CD4-positive, CD25-positive, alpha-beta regulatory T cell (primary cell): ENCODE measurements at regions not wholly inside any gene's neighbourhood (a gene's known extent, or its start where the extent isn't known, plus 50 kb on each side); places are given as distances from the start of the nearest gene placed in this dataset.

Experiments
- ATAC-seq, 2 donors: fragments of 150-1000 bp; cut with Tn5 transposase; one replicate each; pipeline ENCODE4 v1.10.0; 2021; ENCODE audit warnings: low read depth in 2 of 2, moderate number of reproducible peaks in 2 of 2, moderate library complexity in 1 of 2
- DNase-seq, 3 donors: peaks; one replicate each; pipeline versions ENCODE4 v3.0.0 to v3.0.0-alpha.2; 2012 to 2022; ENCODE audit warnings: mixed read lengths in 1 of 3
- H3K27ac ChIP-seq: one replicate; pipeline ENCODE4 v1.7.0; 2013; ENCODE audit warnings: mild to moderate bottlenecking, low read length; ENCODE audit not compliant: insufficient read depth, poor library complexity, severe bottlenecking
- H3K27me3 ChIP-seq: one replicate; pipeline ENCODE4 v1.7.0; 2013; ENCODE audit warnings: low read length; ENCODE audit not compliant: control insufficient read depth, insufficient read depth
- H3K36me3 ChIP-seq: one replicate; pipeline ENCODE4 v1.7.0; 2013; ENCODE audit warnings: mild to moderate bottlenecking, low read length, moderate library complexity; ENCODE audit not compliant: control insufficient read depth, insufficient read depth
- H3K4me1 ChIP-seq: 2 replicates; pipeline ENCODE4 v1.7.0; 2013; ENCODE audit warnings: mild to moderate bottlenecking, low read length; ENCODE audit not compliant: insufficient read depth, control insufficient read depth, poor library complexity, severe bottlenecking
- H3K4me3 ChIP-seq: one replicate; pipeline ENCODE4 v1.7.0; 2013; ENCODE audit warnings: low read depth, mild to moderate bottlenecking, low read length, moderate library complexity
- H3K9me3 ChIP-seq, 2 experiments: 1 replicate in 1 of 2; 2 replicates in 1 of 2; pipeline ENCODE4 v1.7.0; 2013; ENCODE audit warnings: low read length in 2 of 2, mild to moderate bottlenecking in 1 of 2, moderate library complexity in 1 of 2; ENCODE audit not compliant: control insufficient read depth in 2 of 2
- H3K27ac Mint-ChIP-seq, 3 donors: one replicate each; pipeline ENCODE4 v1.8.0; 2020 to 2022; ENCODE audit warnings: mild to moderate bottlenecking in 3 of 3, mixed read lengths in 3 of 3, moderate library complexity in 2 of 3
- H3K27me3 Mint-ChIP-seq: one replicate; pipeline ENCODE4 v1.8.0; 2022; ENCODE audit warnings: mild to moderate bottlenecking, mixed read lengths
- H3K36me3 Mint-ChIP-seq: one replicate; pipeline ENCODE4 v1.8.0; 2020; ENCODE audit warnings: mixed read lengths
- H3K4me1 Mint-ChIP-seq, 4 donors: one replicate each; pipeline ENCODE4 v1.8.0; 2020 to 2022; ENCODE audit warnings: mixed read lengths in 4 of 4, mild to moderate bottlenecking in 1 of 4
- H3K4me3 Mint-ChIP-seq, 4 donors: one replicate each; pipeline ENCODE4 v1.8.0; 2020 to 2022; ENCODE audit warnings: mild to moderate bottlenecking in 4 of 4, mixed read lengths in 4 of 4, moderate library complexity in 3 of 4
- H3K9me3 Mint-ChIP-seq, 7 donors: one replicate each; pipeline ENCODE4 v1.8.0; 2020 to 2022; ENCODE audit warnings: mixed read lengths in 7 of 7, mild to moderate bottlenecking in 3 of 7, moderate library complexity in 2 of 7

DNA sequence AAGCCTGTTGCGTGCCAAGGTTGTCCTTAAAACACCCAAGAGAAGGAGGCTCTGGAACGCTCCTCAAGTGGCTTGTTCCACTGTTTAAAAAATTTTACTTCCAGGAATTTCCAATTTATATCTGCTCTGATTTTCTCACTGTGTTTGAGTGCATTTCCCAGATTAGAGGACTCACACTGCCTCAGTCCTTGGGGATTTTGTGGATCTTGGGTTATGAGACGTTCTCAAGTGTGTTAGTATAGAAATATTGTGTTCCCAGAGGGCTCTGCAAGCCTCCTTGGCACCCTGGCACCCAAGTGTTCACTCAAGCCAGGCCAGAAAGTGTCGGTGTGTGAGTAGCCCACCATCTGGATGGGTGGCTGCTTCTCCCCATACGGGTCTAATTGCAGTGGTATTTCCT is 192.2 kb downstream of the SNX10 start:
- Histone ChIP-seq H3K9me3 (no peaks in the 10 kb centered on the region), H3K27me3 (peaks cover 4% of the 10 kb centered on the region), H3K4me1 (no peaks in the 10 kb centered on the region), H3K4me3 (no peak overlapping the region), H3K36me3 (no peaks in the 10 kb centered on the region), H3K27ac (no peak overlapping the region)
- peaks cover 4% of the 10 kb centered on the region for H3K27me3 Mint-ChIP-seq
- ATAC-seq (no peak), DNase-seq (no peak)
- H3K27ac Mint-ChIP-seq, result no peak overlapping the region
- no peaks in the 10 kb centered on the region for H3K9me3 Mint-ChIP-seq
- no peaks in the 10 kb centered on the region for H3K36me3 Mint-ChIP-seq
- H3K4me1 Mint-ChIP-seq, result no peaks in the 10 kb centered on the region
- no peak overlapping the region for H3K4me3 Mint-ChIP-seq

DNA sequence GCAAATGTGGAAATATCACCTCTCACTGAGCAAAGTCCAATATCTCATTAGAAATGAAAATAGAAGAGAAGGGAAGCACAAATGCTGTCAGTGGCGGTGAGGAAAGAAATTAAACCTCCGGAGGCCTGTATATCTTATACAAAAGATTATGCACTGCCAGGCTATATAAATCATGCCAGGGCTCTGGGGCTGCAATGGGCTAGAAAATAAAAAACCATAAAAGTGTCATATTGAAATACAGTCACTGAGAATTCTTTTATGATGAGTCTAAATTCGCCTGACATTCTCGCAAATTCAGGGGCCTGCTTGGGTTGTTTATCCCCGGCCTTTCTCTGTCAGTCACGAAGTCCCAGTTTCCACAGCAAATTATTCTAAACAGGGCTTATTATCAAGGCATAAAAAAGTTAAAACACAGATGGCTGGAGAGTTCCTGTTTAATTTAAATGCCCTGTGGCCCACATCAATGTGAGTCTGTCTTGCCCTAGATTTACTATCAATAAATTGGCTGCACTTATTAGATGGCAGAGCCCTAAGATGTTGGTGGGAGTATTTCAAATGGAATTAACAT is 193.8 kb downstream of the SNX10 start:
- no peak overlapping the region for H3K27ac Mint-ChIP-seq
- Histone ChIP-seq H3K36me3 (no peaks in the 10 kb centered on the region), H3K4me3 (no peak overlapping the region), H3K4me1 (no peaks in the 10 kb centered on the region), H3K27me3 (no peaks in the 10 kb centered on the region), H3K9me3 (no peaks in the 10 kb centered on the region), H3K27ac (no peak overlapping the region)
- no peaks in the 10 kb centered on the region for H3K9me3 Mint-ChIP-seq
- ATAC-seq (no peak), DNase-seq (no peak)
- peaks cover 10% of the 10 kb centered on the region for H3K27me3 Mint-ChIP-seq
- no peaks in the 10 kb centered on the region for H3K36me3 Mint-ChIP-seq
- H3K4me3 Mint-ChIP-seq, result no peak overlapping the region
- H3K4me1 Mint-ChIP-seq, result no peaks in the 10 kb centered on the region

DNA sequence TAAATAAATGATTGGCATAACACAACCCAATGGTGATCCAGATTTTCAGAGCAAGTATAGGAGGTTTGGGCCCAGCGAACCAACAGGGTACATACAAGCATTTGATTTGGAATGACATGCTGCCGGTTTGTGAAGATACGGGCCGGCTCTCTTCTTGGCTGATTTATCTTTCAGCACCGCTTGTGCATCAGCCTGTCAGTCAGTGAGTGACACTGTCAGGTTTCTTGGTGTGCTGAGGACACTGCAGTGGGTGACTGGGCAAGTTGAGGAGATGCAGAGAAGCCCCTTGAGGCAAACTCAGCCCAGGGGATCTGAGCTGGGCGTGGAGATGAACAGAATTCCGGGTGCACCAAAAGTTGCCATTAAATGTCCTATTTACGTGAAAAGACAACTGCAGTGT is 194.5 kb downstream of the SNX10 start:
- ATAC-seq (no peak), DNase-seq (no peak)
- no peak overlapping the region for H3K4me3 Mint-ChIP-seq
- H3K27me3 Mint-ChIP-seq, result peaks cover 11% of the 10 kb centered on the region
- Histone ChIP-seq H3K9me3 (no peaks in the 10 kb centered on the region), H3K4me1 (no peaks in the 10 kb centered on the region), H3K4me3 (no peak overlapping the region), H3K27ac (no peak overlapping the region), H3K27me3 (no peaks in the 10 kb centered on the region), H3K36me3 (no peaks in the 10 kb centered on the region)
- no peaks in the 10 kb centered on the region for H3K4me1 Mint-ChIP-seq
- no peaks in the 10 kb centered on the region for H3K9me3 Mint-ChIP-seq
- H3K36me3 Mint-ChIP-seq, result no peaks in the 10 kb centered on the region
- H3K27ac Mint-ChIP-seq, result no peak overlapping the region

DNA sequence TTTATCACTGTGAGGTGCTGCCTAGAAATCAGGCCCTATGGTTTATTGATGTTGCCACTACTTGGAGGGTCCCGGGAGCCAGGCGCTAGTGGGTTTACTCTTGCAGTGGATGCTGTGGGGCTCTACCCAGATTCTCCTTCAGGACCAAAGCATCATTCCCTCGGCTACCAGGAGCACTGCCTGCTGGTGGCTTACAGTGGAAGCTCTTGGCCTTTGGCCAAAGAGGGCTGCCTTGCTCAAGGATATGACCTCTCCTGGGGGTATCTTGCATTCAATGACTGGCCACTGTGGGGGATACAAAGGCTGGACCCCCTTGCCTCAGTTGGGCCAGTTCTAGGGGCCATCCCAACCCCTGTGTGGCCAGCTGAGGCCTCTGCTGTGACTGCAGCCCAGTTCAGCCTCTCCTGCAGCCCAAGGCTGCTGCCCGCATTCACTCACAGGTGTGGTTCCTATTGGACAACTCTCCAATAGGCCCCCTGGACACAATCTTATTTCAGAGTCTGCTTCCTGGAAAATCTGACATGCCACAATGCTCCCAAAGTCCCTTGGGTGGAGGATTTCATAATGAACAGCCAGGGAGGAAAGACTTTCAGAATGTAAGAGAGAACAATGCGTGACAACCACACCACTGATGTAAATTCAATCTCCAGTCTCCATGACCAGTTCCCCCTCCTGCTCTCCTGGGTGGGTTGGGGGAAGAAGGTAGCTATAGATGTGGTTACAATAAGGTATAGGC is 196.3 kb downstream of the SNX10 start:
- Histone ChIP-seq H3K36me3 (no peaks in the 10 kb centered on the region), H3K4me1 (no peaks in the 10 kb centered on the region), H3K27ac (no peak overlapping the region), H3K4me3 (no peak overlapping the region), H3K9me3 (no peaks in the 10 kb centered on the region), H3K27me3 (no peaks in the 10 kb centered on the region)
- no peaks in the 10 kb centered on the region for H3K4me1 Mint-ChIP-seq
- no peak overlapping the region for H3K27ac Mint-ChIP-seq
- H3K27me3 Mint-ChIP-seq, result peaks cover 11% of the 10 kb centered on the region
- no peaks in the 10 kb centered on the region for H3K36me3 Mint-ChIP-seq
- no peaks in the 10 kb centered on the region for H3K9me3 Mint-ChIP-seq
- no peak overlapping the region for H3K4me3 Mint-ChIP-seq
- DNase-seq (no peak), ATAC-seq (no peak)

DNA sequence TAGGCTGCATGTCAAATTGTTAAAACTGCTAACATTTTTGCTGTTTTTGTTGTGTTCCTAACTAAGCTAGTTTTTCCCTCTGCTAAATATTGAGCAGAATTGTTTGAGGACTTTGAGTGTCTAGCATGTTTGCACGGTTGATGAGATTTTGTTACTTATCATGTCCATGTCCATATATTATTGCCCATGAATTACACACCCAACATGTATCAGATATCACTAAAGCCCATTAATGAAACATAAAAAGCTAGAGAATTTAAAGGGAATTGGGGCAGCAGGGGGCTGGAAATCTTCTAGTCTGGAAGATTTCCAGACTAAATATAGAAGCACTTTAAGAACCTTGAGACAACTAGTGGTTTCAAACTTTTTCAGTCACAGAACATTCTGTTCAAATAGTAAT is 197.7 kb downstream of the SNX10 start:
- Mint-ChIP-seq H3K4me3 (no peak overlapping the region), H3K9me3 (no peaks in the 10 kb centered on the region), H3K4me1 (no peaks in the 10 kb centered on the region), H3K27ac (no peak overlapping the region), H3K36me3 (no peaks in the 10 kb centered on the region), H3K27me3 (peaks cover 17% of the 10 kb centered on the region)
- Histone ChIP-seq H3K36me3 (no peaks in the 10 kb centered on the region), H3K27me3 (no peaks in the 10 kb centered on the region), H3K9me3 (no peaks in the 10 kb centered on the region), H3K4me1 (no peaks in the 10 kb centered on the region), H3K4me3 (no peak overlapping the region), H3K27ac (no peak overlapping the region)
- ATAC-seq, result no peak
- no peak for DNase-seq

DNA sequence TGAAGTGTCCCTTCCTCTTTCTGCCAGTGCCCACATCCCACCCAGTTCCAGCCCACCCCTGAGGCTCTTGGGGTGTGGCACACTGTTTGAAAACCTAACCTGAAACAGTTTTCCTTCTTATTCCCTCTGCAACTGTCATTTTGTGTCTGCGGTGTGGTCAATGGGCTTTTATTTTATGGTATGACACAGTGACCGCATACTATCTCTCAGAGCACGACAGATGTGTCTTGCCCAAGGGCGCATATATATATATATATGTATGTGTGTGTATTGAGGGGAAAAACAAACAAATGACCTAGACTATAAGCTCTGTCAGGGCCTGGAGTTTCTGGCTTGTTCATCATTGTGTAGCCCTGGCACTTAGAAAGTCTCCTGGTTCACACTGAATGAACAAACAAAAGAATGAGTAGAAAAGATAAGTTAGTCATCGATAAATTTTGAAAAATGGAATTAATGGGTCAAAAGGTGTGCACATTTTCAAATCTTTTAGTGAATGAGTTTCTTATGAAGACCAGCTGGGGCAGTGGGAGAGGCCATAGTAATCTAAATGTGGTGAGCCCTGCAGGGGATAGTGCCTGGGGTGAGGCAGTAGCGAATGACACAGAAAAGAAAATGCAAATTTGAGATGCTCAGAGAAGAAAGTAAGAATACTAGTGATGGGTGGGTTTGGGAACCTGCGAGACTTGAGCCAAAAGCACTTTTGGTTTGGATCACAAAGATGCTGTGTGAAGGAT is 198.4 kb downstream of the SNX10 start:
- no peaks in the 10 kb centered on the region for H3K9me3 ChIP-seq
- Mint-ChIP-seq H3K27me3 (peaks cover 20% of the 10 kb centered on the region), H3K4me1 (no peaks in the 10 kb centered on the region), H3K9me3 (no peaks in the 10 kb centered on the region), H3K36me3 (no peaks in the 10 kb centered on the region), H3K4me3 (no peak overlapping the region), H3K27ac (no peak overlapping the region)
- no peak for ATAC-seq
- H3K27me3 ChIP-seq, result no peaks in the 10 kb centered on the region
- H3K4me3 ChIP-seq, result no peak overlapping the region
- H3K4me1 ChIP-seq, result no peaks in the 10 kb centered on the region
- DNase-seq, result no peak
- no peaks in the 10 kb centered on the region for H3K36me3 ChIP-seq
- no peak overlapping the region for H3K27ac ChIP-seq

DNA sequence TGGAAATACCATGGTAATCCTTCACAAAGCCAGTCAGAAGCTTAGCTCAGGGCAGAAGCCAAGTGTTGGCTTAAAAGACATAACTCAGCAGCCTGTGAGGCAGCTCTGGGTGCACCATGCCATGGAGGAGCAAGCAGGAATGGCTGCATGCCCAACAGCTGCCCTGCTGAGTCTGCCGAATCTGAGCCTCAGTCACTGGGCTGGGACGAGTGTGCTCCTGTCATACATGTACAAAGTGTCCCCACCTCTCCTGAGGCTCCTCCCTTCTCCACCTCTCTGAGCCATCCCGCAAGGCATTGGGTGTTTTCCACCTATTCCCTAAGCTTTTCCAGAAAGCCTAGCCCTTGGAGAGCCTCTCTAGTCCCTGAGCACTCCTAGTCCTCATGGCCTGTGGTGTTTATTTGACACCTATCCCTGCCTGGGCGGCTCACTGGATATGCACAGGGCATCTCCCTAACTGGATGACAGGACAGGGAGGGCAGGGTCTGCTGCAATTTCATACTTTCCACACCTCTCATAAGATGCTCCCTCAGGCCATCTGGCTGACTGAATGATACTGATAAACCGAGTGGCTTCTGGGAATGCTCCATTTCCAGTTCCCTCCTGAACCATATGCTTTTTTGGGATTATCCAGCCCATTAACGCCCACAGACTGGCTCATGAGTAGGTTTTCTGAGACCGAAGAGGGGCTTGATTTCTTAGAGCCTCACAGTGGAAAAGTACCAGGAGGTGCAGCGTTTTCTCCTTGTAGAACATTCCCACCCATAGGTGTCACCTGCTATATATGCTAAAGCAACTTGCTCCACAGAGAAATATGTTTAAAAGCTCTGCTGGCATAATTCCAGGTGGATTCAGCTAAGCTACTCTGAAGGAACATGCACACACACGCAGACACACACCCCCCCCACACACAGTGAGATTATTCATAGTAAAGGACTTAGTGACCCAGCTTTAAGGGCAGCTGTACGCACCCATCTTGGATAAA is 199.3 kb downstream of the SNX10 start:
- H3K27me3 ChIP-seq, result peaks cover 4% of the 10 kb centered on the region
- no peak overlapping the region for H3K4me3 ChIP-seq
- peaks cover 20% of the 10 kb centered on the region for H3K27me3 Mint-ChIP-seq

More for the DNA sequence above, 199.3 kb downstream of the SNX10 start:
- no peaks in the 10 kb centered on the region for H3K4me1 ChIP-seq
- H3K9me3 ChIP-seq, result no peaks in the 10 kb centered on the region
- DNase-seq, result no peak
- H3K36me3 ChIP-seq, result no peaks in the 10 kb centered on the region
- H3K27ac ChIP-seq, result no peak overlapping the region
- no peaks in the 10 kb centered on the region for H3K9me3 Mint-ChIP-seq
- no peaks in the 10 kb centered on the region for H3K4me1 Mint-ChIP-seq
- no peak overlapping the region for H3K27ac Mint-ChIP-seq
- H3K36me3 Mint-ChIP-seq, result no peaks in the 10 kb centered on the region
- no peak overlapping the region for H3K4me3 Mint-ChIP-seq
- no peak for ATAC-seq
